A673 (cell line): ENCODE measurements at regions not wholly inside any gene's neighbourhood (a gene's known extent, or its start where the extent isn't known, plus 50 kb on each side); places are given as distances from the start of the nearest gene placed in this dataset.

ENCODE experiments used
- EZH2 ChIP-seq: fragments of 200-600 bp; sonication (generic); IDR thresholded peaks from 2 replicates; pipeline ENCODE4 v1.6.1; 2017; ENCODE audit warnings: borderline replicate concordance, low read depth, mild to moderate bottlenecking, mixed read lengths, antibody characterized with exemption, low read length; ENCODE audit not compliant: poor library complexity, severe bottlenecking
- TF ChIP-seq, protein P1 (sequence below): fragments of 300-800, 200-600 bp; sonication (generic); conservative IDR thresholded peaks from 2 replicates; pipeline ENCODE4 v1.5.1; 2017; ENCODE audit warnings: low read depth, mild to moderate bottlenecking, antibody characterized with exemption, low read length, moderate library complexity, mixed read lengths

DNA sequence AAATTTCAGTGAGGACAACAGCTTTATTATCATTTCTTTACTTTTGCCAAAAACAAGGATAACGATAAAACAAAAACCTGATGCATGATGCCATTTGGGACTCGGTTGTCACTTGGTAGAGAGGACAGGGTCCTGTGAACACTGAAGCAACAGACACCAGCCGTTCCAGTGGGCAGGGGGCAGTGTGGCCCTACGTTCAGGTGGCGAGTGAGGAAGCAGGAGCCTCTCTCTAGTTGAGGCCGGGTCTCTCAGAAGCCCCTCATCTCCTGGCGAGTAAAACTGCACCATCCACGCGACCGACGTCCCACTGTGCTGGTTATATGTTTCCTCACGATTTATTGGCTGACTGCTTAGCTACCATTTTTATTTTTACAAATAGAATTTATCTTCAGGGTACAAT lies 231.6 kb downstream of the THBS2 start:
- TF ChIP-seq, protein P1, sequence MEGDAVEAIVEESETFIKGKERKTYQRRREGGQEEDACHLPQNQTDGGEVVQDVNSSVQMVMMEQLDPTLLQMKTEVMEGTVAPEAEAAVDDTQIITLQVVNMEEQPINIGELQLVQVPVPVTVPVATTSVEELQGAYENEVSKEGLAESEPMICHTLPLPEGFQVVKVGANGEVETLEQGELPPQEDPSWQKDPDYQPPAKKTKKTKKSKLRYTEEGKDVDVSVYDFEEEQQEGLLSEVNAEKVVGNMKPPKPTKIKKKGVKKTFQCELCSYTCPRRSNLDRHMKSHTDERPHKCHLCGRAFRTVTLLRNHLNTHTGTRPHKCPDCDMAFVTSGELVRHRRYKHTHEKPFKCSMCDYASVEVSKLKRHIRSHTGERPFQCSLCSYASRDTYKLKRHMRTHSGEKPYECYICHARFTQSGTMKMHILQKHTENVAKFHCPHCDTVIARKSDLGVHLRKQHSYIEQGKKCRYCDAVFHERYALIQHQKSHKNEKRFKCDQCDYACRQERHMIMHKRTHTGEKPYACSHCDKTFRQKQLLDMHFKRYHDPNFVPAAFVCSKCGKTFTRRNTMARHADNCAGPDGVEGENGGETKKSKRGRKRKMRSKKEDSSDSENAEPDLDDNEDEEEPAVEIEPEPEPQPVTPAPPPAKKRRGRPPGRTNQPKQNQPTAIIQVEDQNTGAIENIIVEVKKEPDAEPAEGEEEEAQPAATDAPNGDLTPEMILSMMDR: no peak
- no peak for TF ChIP-seq EZH2
